GM19468 (cell line): ENCODE measurements at regions not wholly inside any gene's neighbourhood (a gene's known extent, or its start where the extent isn't known, plus 50 kb on each side); places are given as distances from the start of the nearest gene placed in this dataset.

ENCODE experiments used
- ATAC-seq: cut with Tn5 transposase; IDR thresholded peaks from one replicate; pipeline ENCODE4 v1.9.1; 2021; ENCODE audit warnings: mild to moderate bottlenecking, moderate library complexity, moderate number of reproducible peaks; ENCODE audit not compliant: unreplicated experiment; ENCODE audit errors: extremely low read depth

- no peak for ATAC-seq
These were observed 84.3 kb upstream of the DIO3 start for GRCh38 chr14:101476916-101477553.

- no peak for ATAC-seq
These were observed 83.6 kb upstream of the DIO3 start for GRCh38 chr14:101477648-101478047.

GRCh38 chr14:101478096-101478495, 83.2 kb upstream of the DIO3 start:
- no peak for ATAC-seq

- ATAC-seq: no peak
These were observed 82.4 kb upstream of the DIO3 start for GRCh38 chr14:101478796-101479410.

GRCh38 chr14:101480022-101480746, 81.1 kb upstream of the DIO3 start:
- no peak for ATAC-seq

GRCh38 chr14:101480747-101481530, 80.4 kb upstream of the DIO3 start:
- no peak for ATAC-seq

GRCh38 chr14:101481557-101481956, 79.7 kb upstream of the DIO3 start:
- ATAC-seq: no peak

- ATAC-seq: no peak
These were observed 79.2 kb upstream of the DIO3 start for GRCh38 chr14:101482066-101482465.

GRCh38 chr14:101483829-101484228, 77.5 kb upstream of the DIO3 start:
- ATAC-seq: no peak

- no peak for ATAC-seq
These were observed 72.1 kb upstream of the DIO3 start for GRCh38 chr14:101489092-101489760.

- ATAC-seq: no peak
These were observed 70.5 kb upstream of the DIO3 start for GRCh38 chr14:101490771-101491170.

GRCh38 chr14:101491841-101492240, 69.5 kb upstream of the DIO3 start:
- ATAC-seq: no peak

- ATAC-seq: no peak
These were observed 68.6 kb upstream of the DIO3 start for GRCh38 chr14:101492716-101493115.

- ATAC-seq: no peak
These were observed 66.5 kb upstream of the DIO3 start for GRCh38 chr14:101494826-101495225.

GRCh38 chr14:101495284-101495683, 66.0 kb upstream of the DIO3 start:
- no peak for ATAC-seq

GRCh38 chr14:101495827-101496775, 65.2 kb upstream of the DIO3 start:
- no peak for ATAC-seq

- ATAC-seq: no peak
These were observed 64.3 kb upstream of the DIO3 start for GRCh38 chr14:101496776-101497683.
